IPS DF 19.7 (cell line): ENCODE measurements at regions not wholly inside any gene's neighbourhood (a gene's known extent, or its start where the extent isn't known, plus 50 kb on each side); places are given as distances from the start of the nearest gene placed in this dataset.

Experiments used
- DNase-seq: peaks from one replicate; pipeline ENCODE4 v3.0.0-alpha.2; 2013; ENCODE audit warnings: low read depth, low spot score

DNA sequence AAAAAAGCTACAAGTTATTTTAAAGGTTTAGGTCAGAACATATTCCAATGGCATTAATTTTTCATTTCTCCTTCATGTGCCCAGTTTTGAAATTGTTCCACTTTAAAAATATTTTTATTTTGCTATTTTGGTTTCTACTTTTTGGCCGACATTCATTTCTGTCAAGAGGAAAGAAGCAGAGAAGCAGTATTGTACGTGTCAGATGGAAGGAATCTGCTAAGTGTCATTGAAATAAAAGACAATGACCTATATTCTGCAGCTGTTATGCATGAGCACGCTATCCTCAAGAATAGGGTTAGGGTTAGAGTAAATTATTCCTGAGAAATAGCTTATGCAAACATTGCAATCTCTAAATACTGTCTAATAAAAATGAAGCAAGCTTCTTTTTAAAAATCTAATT, 941.7 kb downstream of the TUSC7 start:
- DNase-seq, result no peak

- DNase-seq, result no peak
Measured at GRCh38 chr3:117656391-117656790, 946.8 kb downstream of the TUSC7 start.

DNA sequence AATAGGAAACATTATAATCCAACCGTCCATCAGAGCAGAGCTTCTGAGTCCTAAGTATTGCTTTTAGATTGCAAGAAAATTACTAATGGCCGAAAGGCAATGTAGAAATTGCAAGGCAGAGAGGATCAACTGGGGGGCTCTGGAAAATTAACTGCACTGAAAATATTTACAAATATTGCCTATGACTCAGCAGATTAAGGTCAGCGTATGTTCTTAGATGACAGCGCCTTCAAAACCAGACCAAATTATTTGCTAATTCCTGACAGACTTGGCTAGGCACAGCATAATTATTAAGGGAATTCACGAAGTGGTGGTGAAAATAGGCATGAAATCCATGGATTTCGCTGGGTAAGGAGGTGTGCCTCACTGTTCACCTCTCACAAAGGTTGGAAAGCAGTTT, 947.7 kb downstream of the TUSC7 start:
- no peak for DNase-seq

DNA sequence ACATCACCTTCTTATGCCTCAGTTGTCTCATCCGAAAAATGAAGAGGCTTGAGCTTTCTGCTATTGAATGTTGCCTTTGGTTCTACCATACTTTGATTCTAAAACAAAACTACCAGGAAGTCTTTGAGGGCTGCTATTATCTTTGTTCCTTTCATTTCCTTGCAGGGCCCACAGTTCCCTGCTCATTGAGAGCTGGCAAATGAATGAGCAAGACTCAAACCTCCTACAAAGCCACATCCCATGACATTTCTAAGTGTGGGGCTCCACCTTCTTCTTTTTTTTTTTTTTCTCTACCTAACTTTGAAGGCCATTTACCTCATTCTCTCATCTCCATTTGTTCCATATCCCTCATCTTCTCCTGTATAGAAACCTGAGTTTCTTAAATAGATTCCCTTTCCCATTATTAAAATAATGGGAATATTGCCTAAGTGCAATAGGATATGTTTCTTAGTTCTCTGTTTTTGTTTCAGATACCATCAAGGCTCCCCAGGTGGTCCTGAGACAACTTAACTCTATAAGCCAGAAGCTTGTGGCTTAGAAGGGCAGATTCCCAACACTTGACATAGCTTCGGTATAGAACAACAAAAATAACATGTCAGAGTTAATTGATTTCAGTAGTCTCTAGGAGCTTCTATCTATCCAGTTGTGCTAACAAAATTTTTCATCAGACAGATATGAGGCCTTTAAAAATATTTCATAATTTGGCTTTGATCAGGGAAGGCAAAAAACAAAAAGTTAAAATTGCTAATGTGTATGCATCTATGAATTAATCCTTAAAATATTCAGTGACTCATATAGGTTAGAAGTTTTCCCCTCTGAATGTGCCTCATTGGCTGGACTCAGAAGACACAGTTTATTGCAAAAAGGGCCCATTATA, 951.6 kb downstream of the TUSC7 start:
- DNase-seq, result no peak

DNA sequence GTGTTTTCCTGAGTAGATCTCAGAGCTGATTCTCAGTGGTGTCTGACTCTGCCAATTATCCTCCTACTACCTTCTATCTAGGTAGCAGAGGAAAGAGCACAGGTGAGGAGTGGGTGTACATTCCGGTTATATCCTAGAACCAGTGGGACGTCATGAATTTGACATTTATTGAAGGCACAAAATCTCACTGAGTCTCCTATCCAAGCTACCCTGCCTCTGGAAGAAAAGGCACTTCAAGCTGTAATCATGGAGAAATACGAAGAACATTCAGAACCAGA, 952.2 kb downstream of the TUSC7 start:
- no peak for DNase-seq

DNA sequence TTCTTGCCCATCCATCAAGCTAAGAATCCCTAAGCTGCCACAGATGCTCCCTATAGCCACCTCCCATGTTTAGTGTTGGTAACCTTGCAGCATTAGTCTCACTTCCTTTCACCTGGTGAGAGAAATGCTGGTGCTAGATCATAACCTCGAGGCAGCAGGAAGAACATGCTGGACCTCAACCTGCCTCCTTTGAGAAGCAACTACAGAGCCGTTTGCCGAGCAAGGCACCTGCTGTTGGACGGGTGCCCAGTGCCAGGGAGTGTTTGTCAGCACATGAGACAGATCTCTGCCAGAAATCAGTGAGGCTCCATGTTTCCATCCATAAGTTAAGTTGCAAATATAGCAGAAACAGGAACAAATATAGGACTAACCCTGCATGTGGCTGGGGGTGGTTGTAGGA, 955.7 kb downstream of the TUSC7 start:
- no peak for DNase-seq

- no peak for DNase-seq
Measured at GRCh38 chr3:117666325-117666724, 956.7 kb downstream of the TUSC7 start.

GRCh38 chr3:117666812-117667211, 957.2 kb downstream of the TUSC7 start:
- DNase-seq, result no peak

- DNase-seq, result no peak
Measured at GRCh38 chr3:117669774-117670173, 960.2 kb downstream of the TUSC7 start.

DNA sequence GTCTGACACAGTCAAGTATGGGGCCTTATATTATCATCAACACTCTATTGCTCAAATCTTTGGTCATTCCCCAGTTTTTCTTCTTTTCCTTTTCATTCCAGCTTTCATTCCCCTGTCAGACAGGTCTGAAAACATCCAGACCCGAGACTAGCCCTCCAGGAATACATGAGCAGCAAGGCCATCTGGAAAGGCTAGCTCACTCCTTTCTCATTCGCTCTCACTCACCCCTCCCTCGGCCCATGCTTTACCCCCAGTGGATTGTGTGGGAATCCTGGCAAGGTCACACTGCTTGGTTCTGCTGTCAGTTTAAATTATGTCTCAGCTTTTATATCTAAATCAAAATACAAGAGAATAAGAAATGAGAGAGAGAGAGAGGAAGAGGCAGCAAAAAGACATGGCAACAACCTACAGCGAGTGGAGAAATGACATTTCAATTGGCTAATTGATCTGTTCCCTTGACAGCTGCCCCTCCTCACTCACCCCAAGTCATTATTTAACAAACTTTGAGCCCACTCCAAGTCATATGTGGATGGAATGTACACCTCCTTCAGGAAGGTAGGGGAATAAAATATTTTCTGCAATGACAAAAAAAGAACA, 962.2 kb downstream of the TUSC7 start:
- no peak for DNase-seq

DNA sequence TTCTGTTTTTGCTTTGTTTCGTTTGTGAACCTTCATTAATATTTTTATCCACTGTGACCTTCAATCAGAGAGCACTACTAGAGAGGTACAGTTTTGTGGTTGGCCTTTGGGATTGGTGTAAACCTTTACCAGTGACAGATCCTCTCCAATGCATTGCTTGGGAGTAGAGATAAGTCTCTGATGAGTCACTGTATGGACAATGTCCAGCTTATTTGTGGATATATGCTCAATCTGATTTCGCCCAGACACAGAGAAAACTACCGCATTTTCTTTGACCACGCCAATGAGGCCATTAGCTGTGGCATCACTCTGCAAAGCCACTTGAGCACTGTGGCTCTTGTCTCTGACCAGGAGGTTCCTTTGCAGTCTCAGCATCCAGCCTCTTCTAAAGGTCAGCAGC, 964.7 kb downstream of the TUSC7 start:
- no peak for DNase-seq

- no peak for DNase-seq
Measured at GRCh38 chr3:117681619-117682018, 972.0 kb downstream of the TUSC7 start.

GRCh38 chr3:117687096-117687495, 977.5 kb downstream of the TUSC7 start:
- no peak for DNase-seq

- no peak for DNase-seq
Measured at GRCh38 chr3:117688583-117688982, 979.0 kb downstream of the TUSC7 start.

- DNase-seq, result no peak
Measured at GRCh38 chr3:117691526-117691925, 981.9 kb downstream of the TUSC7 start.

DNA sequence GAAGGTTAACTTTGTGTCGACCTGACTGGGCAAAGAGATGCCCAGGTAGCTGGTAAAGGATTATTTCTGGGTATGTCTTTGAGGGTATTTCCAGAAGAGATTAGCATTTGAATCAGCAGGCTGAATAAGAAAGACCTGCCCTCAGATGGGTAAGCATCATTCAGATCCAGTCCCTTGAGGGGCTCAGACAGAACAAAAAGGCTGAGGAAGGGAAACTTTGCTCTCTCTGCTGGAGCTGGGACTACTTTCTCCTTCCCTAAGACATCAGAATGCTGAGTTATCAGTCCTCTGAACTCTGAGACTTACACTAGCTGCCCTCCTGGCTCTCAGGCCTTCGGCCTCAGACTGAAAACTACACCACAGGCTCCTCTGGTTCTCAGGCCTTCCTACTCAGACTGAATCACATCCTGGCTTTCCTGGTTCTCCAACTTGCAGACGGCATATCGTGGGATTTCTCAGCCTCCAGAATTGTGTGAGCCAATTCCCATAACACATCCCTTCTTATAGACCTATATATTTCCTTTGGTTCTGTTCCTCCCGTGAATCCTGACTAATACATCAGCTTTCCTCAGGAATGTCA, 982.9 kb downstream of the TUSC7 start:
- no peak for DNase-seq

DNA sequence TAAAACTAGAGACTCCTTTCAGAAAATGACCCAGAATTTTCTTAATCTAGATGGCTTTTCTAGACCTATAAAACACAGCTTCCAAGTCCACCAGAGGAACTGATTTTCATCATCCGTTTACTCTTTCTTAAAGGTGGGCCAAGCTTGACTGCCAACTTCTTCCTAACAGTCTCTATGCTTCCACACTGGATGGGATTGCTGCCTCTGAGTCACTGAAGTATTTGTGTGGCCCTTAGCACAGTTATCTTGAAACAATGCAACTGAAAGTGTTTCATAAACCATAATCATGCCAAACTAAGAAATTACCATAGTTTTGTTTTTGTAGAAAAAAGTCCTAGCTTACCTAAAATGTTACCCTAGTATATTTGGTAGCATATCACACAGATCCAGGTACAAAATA, 985.7 kb downstream of the TUSC7 start:
- no peak for DNase-seq

- DNase-seq, result no peak
Measured at GRCh38 chr3:117695871-117696645, 986.5 kb downstream of the TUSC7 start.

DNA sequence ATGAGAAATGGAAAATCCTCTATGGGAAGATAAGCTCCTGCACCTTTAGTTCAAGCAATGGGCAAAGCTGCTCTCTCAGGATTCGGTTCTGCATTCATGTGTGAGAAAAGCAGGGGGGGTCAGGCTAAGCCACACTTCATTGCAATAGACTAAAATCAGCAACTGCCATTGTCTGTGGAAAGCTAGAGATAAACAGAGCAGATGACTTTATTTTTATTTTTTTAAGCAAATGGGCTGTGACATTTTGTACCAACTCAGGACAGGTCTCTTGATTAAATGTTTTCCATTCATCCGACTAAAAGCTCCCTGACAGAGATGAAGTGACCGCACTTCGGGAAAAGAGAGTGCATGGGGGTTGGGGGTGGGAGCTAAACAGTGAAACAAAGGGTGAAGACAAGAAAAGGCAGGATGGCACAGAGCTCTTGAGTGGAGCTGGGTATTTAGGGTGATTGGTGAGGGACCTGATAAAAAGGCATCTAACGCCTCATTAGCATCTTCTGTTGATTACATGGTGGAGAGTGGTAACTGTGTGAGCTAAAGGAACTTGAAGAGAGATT, 987.4 kb downstream of the TUSC7 start:
- no peak for DNase-seq

DNA sequence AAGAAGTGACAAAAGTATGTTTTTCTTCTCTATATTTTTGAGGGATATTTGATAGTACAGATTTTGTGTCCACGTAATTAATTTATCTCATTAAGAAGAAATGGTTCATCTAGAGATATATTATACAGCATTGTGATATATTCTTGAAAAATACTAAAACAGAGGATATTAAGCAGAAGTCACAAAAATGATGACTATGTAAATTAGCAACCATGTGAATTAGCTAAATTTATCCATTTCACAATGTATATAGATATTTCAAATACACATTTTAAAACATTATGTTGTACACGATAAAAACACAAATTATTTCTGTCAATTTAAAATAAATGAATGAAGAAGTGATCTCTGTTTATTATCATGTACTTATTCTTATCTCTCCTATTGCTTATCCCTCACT, 989.5 kb downstream of the TUSC7 start:
- no peak for DNase-seq

GRCh38 chr3:117700573-117701360, 991.2 kb downstream of the TUSC7 start:
- no peak for DNase-seq
